Stomach (tissue), 8 donors: ENCODE measurements at regions not wholly inside any gene's neighbourhood (a gene's known extent, or its start where the extent isn't known, plus 50 kb on each side); places are given as distances from the start of the nearest gene placed in this dataset.
A peak's percentile ranks its signal among the peaks of the same experiment; 100 is the strongest.

Experiments
- DNase-seq, 2 donors: peaks; one replicate each; pipeline versions ENCODE4 v3.0.0 to v3.0.0-alpha.2; 2013 to 2019
- H3K27ac ChIP-seq, 5 donors: fragments of 200-600 bp in 4 of 5; sonication (generic) in 4 of 5; one replicate each; pipeline ENCODE4 v1.5.1; 2013 to 2019; ENCODE audit warnings: mild to moderate bottlenecking in 1 of 5, moderate library complexity in 1 of 5
- H3K27me3 ChIP-seq, 3 donors: fragments of 200-600 bp; sonication (generic); one replicate each; pipeline ENCODE4 v1.5.1; 2017 to 2019; ENCODE audit warnings: mixed run types in 1 of 3
- H3K36me3 ChIP-seq, 4 donors: fragments of 200-600 bp; sonication (generic); 1 replicate in 3 of 4; 2 replicates in 1 of 4; pipeline ENCODE4 v1.5.1; 2016 to 2019
- H3K4me1 ChIP-seq, 4 donors: fragments of 200-600 bp; sonication (generic); one replicate each; pipeline ENCODE4 v1.5.1; 2016 to 2019
- H3K4me3 ChIP-seq, 4 donors: fragments of 200-600 bp; sonication (generic) in 3 of 4; one replicate each; pipeline ENCODE4 v1.5.1; 2016 to 2019; ENCODE audit warnings: mild to moderate bottlenecking in 1 of 4
- H3K9me3 ChIP-seq, 4 donors: fragments of 200-600 bp; sonication (generic); one replicate each; pipeline ENCODE4 v1.5.1; 2016 to 2019
- CTCF ChIP-seq, 7 experiments: fragments of 450-650 bp in 4 of 7; fragments of 200-600 bp in 3 of 7; sonication (generic) in 3 of 7; IDR thresholded peaks; one replicate each; pipeline ENCODE4 v1.5.1; 2016 to 2019; ENCODE audit warnings: antibody characterized with exemption in 7 of 7, control low read depth in 2 of 7, mild to moderate bottlenecking in 1 of 7
- EP300 ChIP-seq: sonication (generic); formaldehyde crosslinking; IDR thresholded peaks from one replicate; pipeline ENCODE4 v1.6.1; 2017; ENCODE audit warnings: antibody characterized with exemption
- POLR2A ChIP-seq, 4 donors: fragments of 450-650 bp; IDR thresholded peaks; one replicate each; pipeline ENCODE4 v1.6.1; 2016; ENCODE audit warnings: antibody characterized with exemption in 4 of 4, control low read depth in 2 of 4, mild to moderate bottlenecking in 1 of 4, moderate library complexity in 1 of 4
- POLR2AphosphoS5 ChIP-seq, 3 donors: sonication (generic); formaldehyde crosslinking; IDR thresholded peaks; one replicate each; pipeline ENCODE4 v1.6.1; 2016; ENCODE audit warnings: antibody characterized with exemption in 3 of 3
- WGBS, 5 donors: extraction: QIAGEN DNeasy Blood & Tissue Kit in 3 of 5; methylation state at CpG; one replicate each; pipeline versions ENCODE4 v1.1.5 to v1.1.7; 2013 to 2018; 5-methylcytosine and 5-hydroxymethylcytosine counted together
- intact Hi-C: fragments of 100-400 bp; cut with DNase I; formaldehyde crosslinking; loops from one replicate; pipeline ENCODE4 v1.15.1; 2023; ENCODE audit warnings: low total_unique reads
- donor health status: healthy with polysubstance abuse.
- donor health status: Bipolar disorder and iron deficiency.
- donor health status: healthy.

DNA sequence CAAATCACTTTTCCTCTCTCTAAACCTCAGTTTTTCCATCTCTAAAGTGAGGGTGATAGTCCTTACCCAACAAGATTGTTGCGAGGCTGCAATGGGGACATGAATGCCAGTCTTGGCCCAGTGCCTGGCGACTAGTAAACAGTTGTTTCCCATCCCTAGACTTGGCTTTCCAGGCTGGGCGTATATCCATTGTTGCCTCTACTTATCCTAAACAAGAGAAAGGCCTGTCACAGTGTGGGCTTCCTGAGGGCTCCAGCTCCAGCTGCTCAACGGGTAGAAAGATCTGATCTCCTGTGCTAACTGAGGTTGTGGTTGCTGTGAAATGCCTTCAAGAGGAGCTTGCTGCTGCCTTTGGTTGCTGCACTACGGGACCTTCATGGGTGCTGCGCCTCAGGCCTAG is 142.0 kb downstream of the NSG2 start:
- Histone ChIP-seq H3K4me1 (peaks cover 0 to 5% (median 0%) of the 10 kb centered on the region in 4 donors), H3K27me3 (peaks cover 0 to 7% (median 0%) of the 10 kb centered on the region in 3 donors), H3K9me3 (no peaks in the 10 kb centered on the region), H3K4me3 (no peak overlapping the region), H3K27ac (no peak overlapping the region), H3K36me3 (no peaks in the 10 kb centered on the region)
- 63 to 77% (median 72%) methylated on average over 5 to 6 of the region's 6 CpGs for WGBS, 5 donors
- intact Hi-C loops: no loop called here
- no peak for DNase-seq
- TF ChIP-seq POLR2A (IDR thresholded peaks at IDR 0.05) (no peak), CTCF (IDR thresholded peaks at IDR 0.05) (no peak), EP300 (no peak), POLR2AphosphoS5 (IDR thresholded peaks at IDR 0.05) (no peak)

DNA sequence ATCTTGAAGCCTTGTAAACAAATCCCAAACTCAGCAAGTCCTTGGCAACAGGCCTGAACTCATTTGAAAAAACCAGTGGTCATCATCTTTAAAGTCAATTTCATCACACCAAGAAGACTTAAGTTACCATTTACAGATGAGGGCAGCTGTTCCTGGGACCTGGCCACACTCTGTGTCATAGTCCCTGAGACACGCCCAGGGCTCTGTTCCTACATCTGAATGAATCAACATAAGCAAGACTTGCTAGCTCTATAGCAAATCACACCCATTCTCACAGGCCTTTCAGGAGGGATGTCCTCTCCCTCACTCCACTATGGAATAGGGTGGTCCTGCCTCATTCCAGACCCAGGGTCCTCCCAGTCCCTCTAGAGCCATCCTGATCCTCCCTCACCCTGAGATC is 142.8 kb downstream of the NSG2 start:
- no peak for TF ChIP-seq EP300
- no peak for TF ChIP-seq CTCF (IDR thresholded peaks at IDR 0.05)
- no peak for TF ChIP-seq POLR2A (IDR thresholded peaks at IDR 0.05)
- no peak for TF ChIP-seq POLR2AphosphoS5 (IDR thresholded peaks at IDR 0.05)
- Histone ChIP-seq H3K36me3 (no peaks in the 10 kb centered on the region), H3K27ac (no peak overlapping the region), H3K4me3 (no peak overlapping the region), H3K9me3 (no peaks in the 10 kb centered on the region), H3K4me1 (peaks cover 0 to 5% (median 0%) of the 10 kb centered on the region in 4 donors), H3K27me3 (peaks cover 0 to 9% (median 0%) of the 10 kb centered on the region in 3 donors)
- peak in 1 of 2 donors; percentile 9 for DNase-seq
- intact Hi-C loops: no loop called here
- WGBS, 5 donors: 61 to 81% (median 79%) methylated on average over 1 of the region's 1 CpG

- WGBS, 5 donors: 33 to 39% (median 37%) methylated on average over 19 of the region's 19 CpGs
- Histone ChIP-seq H3K4me3 (no peak overlapping the region), H3K4me1 (peaks cover 0 to 5% (median 0%) of the 10 kb centered on the region in 4 donors), H3K9me3 (no peaks in the 10 kb centered on the region), H3K36me3 (no peaks in the 10 kb centered on the region), H3K27me3 (peaks cover 0 to 9% (median 0%) of the 10 kb centered on the region in 3 donors), H3K27ac (no peak overlapping the region)
- peak in 1 of 2 donors; percentile 68 for DNase-seq
- intact Hi-C loops: no loop called here
- TF ChIP-seq EP300: no peak
- TF ChIP-seq CTCF (IDR thresholded peaks at IDR 0.05): no peak
- no peak for TF ChIP-seq POLR2A (IDR thresholded peaks at IDR 0.05)
- no peak for TF ChIP-seq POLR2AphosphoS5 (IDR thresholded peaks at IDR 0.05)
These were observed 144.4 kb downstream of the NSG2 start for GRCh38 chr5:174189654-174190541.

GRCh38 chr5:174191076-174191475 is 145.6 kb downstream of the NSG2 start:
- intact Hi-C loops: no loop called here
- no peaks in the 10 kb centered on the region for H3K36me3 ChIP-seq
- H3K4me1 ChIP-seq: peaks cover 0 to 5% (median 0%) of the 10 kb centered on the region in 4 donors
- WGBS, 5 donors: 76 to 86% (median 81%) methylated on average over 4 of the region's 4 CpGs
- DNase-seq: no peak
- H3K4me3 ChIP-seq: no peak overlapping the region
- no peak overlapping the region for H3K27ac ChIP-seq
- peaks cover 0 to 9% (median 0%) of the 10 kb centered on the region in 3 donors for H3K27me3 ChIP-seq
- TF ChIP-seq EP300 (no peak), CTCF (IDR thresholded peaks at IDR 0.05) (no peak), POLR2A (IDR thresholded peaks at IDR 0.05) (no peak), POLR2AphosphoS5 (IDR thresholded peaks at IDR 0.05) (no peak)
- no peaks in the 10 kb centered on the region for H3K9me3 ChIP-seq
